ENCODE measurements at regions not wholly inside any gene's neighbourhood (a gene's known extent, or its start where the extent isn't known, plus 50 kb on each side); places are given as distances from the start of the nearest gene placed in this dataset.
A peak's percentile ranks its signal among the peaks of the same experiment; 100 is the strongest.

DNA sequence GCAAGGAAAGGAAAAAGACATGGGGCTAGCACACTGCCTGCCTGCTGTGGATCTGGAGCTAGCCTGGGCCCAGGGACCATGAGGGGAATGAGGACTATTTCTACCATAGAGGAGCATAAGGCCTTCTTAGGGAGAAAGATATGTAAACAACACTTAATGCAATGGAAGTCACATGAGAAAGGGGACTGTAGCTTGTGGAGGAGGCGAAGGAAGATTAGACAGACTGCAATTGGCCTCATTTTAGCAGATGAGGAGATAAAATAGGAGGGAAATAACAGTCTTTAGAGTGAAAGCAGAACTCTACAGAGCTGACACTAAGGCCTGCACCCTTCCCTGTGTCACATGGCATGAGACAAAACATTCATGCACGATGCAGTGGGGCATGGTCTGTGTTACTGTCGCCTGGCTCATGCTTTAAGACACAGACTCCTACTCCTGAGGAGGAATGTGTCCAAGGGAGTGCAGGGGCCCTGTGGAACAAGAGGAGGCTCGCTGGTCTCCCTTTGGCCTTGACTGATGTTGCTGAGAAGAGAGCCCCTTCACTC, 829.3 kb upstream of the IGFBP3 start:
- no peak for DNase-seq

DNA sequence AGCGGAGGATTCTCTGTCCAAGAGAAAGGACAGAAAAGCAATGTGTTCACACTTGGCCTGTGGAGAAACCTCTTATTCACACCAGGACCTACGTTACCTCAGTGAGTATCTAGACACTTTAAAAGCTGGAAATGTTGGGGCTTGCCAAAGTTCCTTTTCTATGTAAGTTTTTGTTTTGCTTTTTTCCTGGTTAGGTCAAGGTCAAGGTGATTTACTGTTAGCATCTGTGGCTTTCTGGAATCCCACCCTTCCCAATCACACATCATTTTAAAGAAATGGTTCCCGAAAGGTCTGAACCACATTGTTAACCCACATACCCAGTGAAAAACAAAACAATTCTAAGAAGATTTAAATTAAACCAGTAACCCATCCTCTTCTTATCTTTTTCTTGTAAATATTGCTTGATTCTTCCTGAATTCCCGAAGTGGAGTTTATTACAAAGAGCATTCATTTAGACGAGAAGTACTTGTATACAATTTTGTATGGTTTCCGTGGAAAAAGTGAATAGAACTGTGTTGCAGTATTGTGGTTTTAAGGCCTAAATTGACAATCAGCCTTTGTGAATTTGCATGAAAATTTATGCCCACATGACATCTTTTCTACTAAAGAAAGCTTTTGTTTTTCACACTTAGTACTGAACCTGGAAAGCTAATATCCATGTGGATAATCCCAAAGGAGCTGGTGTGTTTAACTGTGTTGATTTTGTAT, 827.0 kb upstream of the IGFBP3 start:
- DNase-seq: no peak

- DNase-seq: no peak
These were observed 825.9 kb upstream of the IGFBP3 start for GRCh38 chr7:46746695-46747687.

DNA sequence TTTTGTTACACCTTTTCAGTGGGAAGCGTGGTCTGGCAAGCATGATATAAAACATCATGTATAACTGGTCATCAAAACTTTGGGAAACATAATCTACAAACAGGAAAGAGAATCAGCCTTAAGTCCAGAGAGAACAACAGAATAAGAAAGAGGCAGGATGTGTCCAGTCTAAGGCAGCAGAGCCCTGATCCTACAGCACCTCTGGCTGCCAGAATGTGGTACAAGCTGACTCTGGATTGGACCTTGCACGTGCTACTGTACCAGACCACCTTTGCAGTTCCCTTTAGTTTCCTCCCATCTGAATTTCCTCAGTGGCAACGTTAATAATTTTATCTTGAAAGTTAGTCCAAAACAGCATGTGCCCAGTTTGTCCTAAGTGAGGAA, 824.6 kb upstream of the IGFBP3 start:
- DNase-seq: no peak

GRCh38 chr7:46744957-46745706, 824.1 kb upstream of the IGFBP3 start:
- no peak for DNase-seq

- no peak for DNase-seq
These were observed 821.5 kb upstream of the IGFBP3 start for GRCh38 chr7:46742601-46743000.

DNA sequence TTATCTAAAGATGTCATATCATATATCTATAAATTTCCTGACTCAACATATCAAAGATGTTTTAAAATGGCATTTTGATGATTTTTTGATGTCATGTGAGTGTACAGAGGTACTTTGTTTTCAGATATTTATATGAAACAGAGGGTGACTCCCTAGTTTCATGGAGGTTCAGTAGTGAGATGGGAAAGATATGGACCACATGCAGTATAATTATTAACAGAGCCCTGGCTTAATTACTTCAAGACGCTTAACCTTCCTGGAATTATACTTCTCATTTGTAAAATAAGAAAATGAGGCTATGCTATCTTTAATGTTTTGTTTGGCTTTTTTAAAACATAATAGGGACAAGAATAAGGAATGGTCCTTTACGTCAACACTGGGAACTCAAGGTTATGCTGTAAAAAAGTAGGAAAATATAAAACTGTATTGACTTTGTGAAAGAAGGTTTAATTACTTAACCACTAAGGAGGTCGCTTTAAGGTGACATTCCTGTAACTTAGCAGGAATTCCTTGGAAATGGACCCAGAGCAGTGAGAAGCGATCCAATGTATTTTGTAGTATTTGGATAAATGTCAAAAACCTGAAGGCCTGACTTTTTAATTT, 821.0 kb upstream of the IGFBP3 start:
- DNase-seq: no peak

- no peak for DNase-seq
These were observed 820.1 kb upstream of the IGFBP3 start for GRCh38 chr7:46741181-46741580.

DNA sequence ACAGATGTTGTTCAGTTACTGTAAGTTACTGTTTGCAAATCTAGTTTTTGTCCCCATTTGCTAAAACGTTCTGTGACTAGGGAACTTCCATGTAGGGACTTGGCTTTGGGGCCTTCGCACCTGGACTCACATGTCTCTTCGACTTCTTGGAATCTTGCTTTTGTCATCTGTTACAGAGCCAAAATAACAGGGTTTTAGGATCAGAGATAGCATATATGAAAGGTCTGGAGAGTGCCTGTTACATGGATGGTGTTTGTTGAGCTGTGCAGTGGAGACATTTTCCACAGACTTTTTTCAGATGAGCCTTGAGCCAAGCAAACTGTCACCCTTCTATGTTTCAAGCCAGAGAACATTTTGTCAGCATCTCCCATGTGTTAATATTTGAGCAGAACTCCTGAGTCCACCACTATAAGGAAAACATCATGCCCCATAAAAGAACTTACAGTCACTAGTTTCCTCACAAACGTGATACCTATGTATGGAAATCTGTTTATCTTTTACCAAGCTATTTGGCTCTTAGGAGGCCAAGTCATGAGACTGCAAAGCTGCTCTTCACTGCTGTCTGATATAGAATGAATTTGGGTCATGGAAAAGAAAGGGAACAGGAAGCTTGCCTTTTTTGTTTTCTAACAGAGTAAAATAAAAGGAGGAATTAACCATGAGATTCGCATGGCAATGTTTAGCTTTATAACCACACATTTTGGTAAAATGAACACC, 818.6 kb upstream of the IGFBP3 start:
- no peak for DNase-seq

DNA sequence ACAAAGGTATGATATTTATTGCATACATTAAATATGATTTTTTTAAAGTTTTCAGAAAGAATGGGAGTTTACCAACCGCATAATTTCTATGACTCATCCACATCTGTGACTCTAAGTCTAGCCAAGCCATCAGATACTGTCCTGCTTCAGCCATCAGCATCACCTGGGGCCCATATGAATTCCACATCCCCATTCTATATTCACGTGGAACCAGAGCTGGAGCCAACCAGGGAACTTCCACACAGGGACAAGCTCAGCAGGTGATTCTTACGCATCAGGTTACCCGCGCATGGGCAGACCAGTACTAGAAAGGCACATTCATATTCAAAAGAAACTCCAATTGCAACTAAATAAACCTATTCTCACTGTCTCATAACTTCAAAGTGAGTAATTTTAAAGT, 817.7 kb upstream of the IGFBP3 start:
- no peak for DNase-seq

DNA sequence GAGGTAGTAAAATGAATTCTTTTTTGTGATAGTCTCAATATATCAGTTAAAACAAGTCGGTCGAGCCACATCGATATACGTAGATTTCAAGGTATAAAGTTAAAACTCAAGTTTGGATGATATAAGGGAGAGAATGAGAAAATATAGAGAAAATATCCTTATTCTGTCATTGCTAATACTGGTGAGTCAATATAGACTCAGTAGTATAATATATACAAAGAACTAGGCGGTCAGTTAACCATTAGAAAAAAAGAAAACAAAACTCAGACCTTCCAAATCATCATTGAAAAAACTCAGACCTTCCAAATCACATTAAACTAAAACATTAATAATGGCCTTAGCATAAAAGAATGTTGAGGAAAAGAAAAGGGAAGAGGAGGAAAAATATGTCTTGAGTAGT, 817.1 kb upstream of the IGFBP3 start:
- DNase-seq: no peak

GRCh38 chr7:46725838-46726237, 804.8 kb upstream of the IGFBP3 start:
- no peak for DNase-seq

- no peak for DNase-seq
These were observed 804.1 kb upstream of the IGFBP3 start for GRCh38 chr7:46725136-46725535.

DNA sequence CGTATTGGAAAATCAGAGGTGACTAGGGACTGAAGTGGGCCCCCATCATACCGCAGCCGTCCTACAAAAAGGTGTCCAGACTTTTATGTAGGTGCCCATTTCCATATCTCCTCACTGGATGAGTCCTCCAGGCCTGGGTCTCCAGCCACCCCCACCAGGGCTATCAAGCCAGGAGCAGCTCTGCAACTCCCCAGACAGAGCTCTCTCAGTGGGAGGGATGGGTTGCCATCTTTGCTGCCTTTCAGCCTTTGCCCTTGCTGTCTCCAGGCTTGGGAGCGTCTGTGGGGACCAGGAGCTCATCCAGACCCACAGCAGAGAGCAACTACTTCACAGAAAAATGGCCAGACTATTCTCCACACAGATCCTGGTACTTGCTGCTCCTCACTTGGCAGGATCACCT, 802.7 kb upstream of the IGFBP3 start:
- no peak for DNase-seq

- DNase-seq: no peak
These were observed 801.9 kb upstream of the IGFBP3 start for GRCh38 chr7:46723003-46723402.

GRCh38 chr7:46720761-46721160, 799.7 kb upstream of the IGFBP3 start:
- no peak for DNase-seq

DNA sequence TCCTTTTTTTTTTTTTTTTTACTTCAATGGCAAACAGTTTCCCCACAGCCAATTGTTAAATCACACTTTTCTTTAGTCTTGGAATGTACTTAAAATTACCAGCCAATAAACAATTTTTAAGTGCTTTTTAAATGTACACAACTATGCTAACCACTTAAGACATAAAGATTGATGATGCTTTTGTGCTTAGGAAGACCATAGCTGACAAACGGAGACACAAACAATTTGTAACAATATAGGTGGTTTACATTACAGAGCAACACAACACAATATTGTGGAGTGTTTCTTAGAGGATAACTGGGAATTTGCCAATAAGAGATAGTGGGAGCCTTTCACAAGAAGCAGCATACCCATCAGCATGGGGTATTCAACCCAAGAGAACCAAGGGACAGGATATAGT, 798.5 kb upstream of the IGFBP3 start:
- no peak for DNase-seq

DNA sequence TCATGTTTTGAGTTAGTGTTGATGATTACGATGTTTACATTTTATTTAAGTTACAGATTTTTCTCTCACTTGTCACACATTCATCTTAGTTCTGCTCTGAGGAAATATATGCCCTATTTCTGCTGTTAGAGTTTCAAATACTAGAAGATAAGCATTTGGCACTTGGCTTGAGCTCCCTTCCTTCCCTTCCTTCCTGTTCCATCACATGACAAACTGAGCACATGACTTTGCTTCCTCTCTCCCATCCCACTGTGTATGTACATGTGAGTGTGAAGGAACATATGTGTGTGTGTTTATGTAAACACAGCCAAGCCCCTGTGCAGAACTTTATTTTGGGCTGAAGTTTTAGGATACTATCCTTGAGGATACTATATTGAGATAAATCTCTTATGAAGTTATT, 795.9 kb upstream of the IGFBP3 start:
- DNase-seq: peak; percentile 8

- DNase-seq: no peak
These were observed 794.5 kb upstream of the IGFBP3 start for GRCh38 chr7:46715579-46715978.

DNA sequence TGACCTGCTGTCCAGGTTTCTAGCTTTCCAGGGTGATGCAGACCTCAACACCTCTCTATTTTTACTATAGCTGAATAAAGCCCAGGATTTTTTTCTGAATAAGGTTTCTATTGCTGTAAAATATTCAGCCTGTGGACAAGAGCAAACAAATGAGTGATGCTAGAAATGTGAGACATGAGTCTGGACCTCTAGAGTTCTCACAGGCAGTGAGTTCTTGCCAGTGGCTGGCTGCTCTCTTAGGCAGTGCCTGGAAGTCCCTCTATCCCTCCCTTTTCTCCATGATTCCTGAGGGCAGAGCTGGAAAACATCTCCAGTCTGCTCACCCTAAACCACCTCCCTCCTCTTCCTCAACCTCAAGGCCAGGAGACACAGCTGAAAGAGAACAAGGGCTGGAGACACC, 793.8 kb upstream of the IGFBP3 start:
- no peak for DNase-seq

DNA sequence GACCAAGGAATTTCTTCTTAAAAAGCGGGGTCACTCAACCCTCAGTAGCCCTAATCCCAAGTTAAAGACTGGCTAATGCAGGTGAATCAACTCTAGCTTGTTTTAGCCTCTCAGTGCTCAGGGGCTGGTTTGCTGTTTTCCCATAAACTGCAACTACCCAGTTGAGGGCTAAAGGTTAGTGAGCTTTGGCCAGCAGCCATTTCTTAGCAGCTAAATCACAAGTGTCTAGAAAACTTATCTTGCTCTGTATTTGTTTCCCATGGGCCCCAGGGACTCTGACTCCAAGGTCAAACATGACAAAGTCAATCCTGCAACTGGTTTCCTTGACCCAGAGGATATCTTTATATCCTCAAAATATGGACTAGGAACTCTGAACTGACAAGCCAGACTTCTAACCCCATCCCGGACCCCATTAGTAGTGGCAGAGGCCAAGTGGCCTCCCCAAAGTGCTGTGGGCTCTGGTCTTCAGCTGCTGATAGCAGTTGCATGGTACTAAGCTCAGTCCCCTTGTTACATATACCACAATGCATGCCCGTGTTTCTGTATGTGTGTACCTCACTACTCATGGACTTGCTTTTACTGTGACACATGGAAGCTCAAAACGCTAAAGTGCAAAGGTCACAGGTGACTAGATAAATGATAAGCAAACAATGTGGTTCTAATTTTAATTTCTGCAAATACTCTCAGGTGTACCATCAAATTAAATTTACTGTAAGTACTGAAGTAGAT, 793.0 kb upstream of the IGFBP3 start:
- no peak for DNase-seq
